ENCODE measurements at regions not wholly inside any gene's neighbourhood (a gene's known extent, or its start where the extent isn't known, plus 50 kb on each side); places are given as distances from the start of the nearest gene placed in this dataset.

GRCh38 chr3:162760789-162761188 is 1264.2 kb downstream of the OTOL1 start:
- DNase-seq: no peak

- no peak for DNase-seq
Observed at GRCh38 chr3:162764051-162764807, 1267.6 kb downstream of the OTOL1 start.

GRCh38 chr3:162764808-162765071 is 1268.1 kb downstream of the OTOL1 start:
- no peak for DNase-seq

GRCh38 chr3:162765524-162765923 is 1268.9 kb downstream of the OTOL1 start:
- DNase-seq: no peak

- DNase-seq: no peak
Observed at GRCh38 chr3:162769564-162769963, 1273.0 kb downstream of the OTOL1 start.

- no peak for DNase-seq
Observed at GRCh38 chr3:162770551-162770950, 1273.9 kb downstream of the OTOL1 start.

- no peak for DNase-seq
Observed at GRCh38 chr3:162774613-162775100, 1278.0 kb downstream of the OTOL1 start.

- DNase-seq: no peak
Observed at GRCh38 chr3:162776148-162776547, 1279.5 kb downstream of the OTOL1 start.

GRCh38 chr3:162777118-162777517 is 1280.5 kb downstream of the OTOL1 start:
- no peak for DNase-seq

- no peak for DNase-seq
Observed at GRCh38 chr3:162780313-162780712, 1283.7 kb downstream of the OTOL1 start.

GRCh38 chr3:162799910-162800309 is 1303.3 kb downstream of the OTOL1 start:
- DNase-seq: no peak

GRCh38 chr3:162802228-162802965 is 1305.8 kb downstream of the OTOL1 start:
- no peak for DNase-seq

GRCh38 chr3:162810776-162811175 is 1314.2 kb downstream of the OTOL1 start:
- DNase-seq: no peak

GRCh38 chr3:162842549-162843216 is 1346.1 kb downstream of the OTOL1 start:
- DNase-seq: no peak

- DNase-seq: no peak
Observed at GRCh38 chr3:162845918-162846317, 1349.3 kb downstream of the OTOL1 start.

- no peak for DNase-seq
Observed at GRCh38 chr3:162847511-162847910, 1350.9 kb downstream of the OTOL1 start.

- DNase-seq: no peak
Observed at GRCh38 chr3:162863579-162863978, 1367.0 kb downstream of the OTOL1 start.

GRCh38 chr3:162865466-162865865 is 1368.9 kb downstream of the OTOL1 start:
- no peak for DNase-seq

GRCh38 chr3:162879021-162879562 is 1382.5 kb downstream of the OTOL1 start:
- no peak for DNase-seq

- no peak for DNase-seq
Observed at GRCh38 chr3:162884373-162884772, 1387.8 kb downstream of the OTOL1 start.

- DNase-seq: no peak
Observed at GRCh38 chr3:162892921-162893793, 1396.5 kb downstream of the OTOL1 start.

GRCh38 chr3:162897291-162897690 is 1400.7 kb downstream of the OTOL1 start:
- DNase-seq: no peak

GRCh38 chr3:162932503-162932902 is 1435.9 kb downstream of the OTOL1 start:
- DNase-seq: no peak

All from CD4-positive, alpha-beta T cell treated with Interleukin-15 for 1 hour (primary cell).